Natural killer cell treated with Interleukin-12 subunit alpha and Interleukin-12 subunit beta and Interleukin-15 and Interleukin-18, amount 100 ng/mL, for 72 hours (primary cell): ENCODE measurements at regions not wholly inside any gene's neighbourhood (a gene's known extent, or its start where the extent isn't known, plus 50 kb on each side); places are given as distances from the start of the nearest gene placed in this dataset.

Experiments used
- ATAC-seq, 2 donors: fragments of 150-1000 bp; cut with Tn5 transposase in 1 of 2; sonication (Bioruptor Pico), chemical (Tn5 transposase) in 1 of 2; 2 replicates each; pipeline ENCODE4 v1.10.0; 2021
- DNase-seq: peaks from one replicate; pipeline ENCODE4 v3.0.0; 2022; ENCODE audit warnings: low spot score
- H3K27ac Mint-ChIP-seq, 2 donors: 1 replicate in 1 of 2; 2 replicates in 1 of 2; pipeline ENCODE4 v1.8.0; 2022; ENCODE audit warnings: mixed read lengths in 2 of 2, mild to moderate bottlenecking in 1 of 2, moderate library complexity in 1 of 2
- H3K27me3 Mint-ChIP-seq, 2 donors: 1 replicate in 1 of 2; 2 replicates in 1 of 2; pipeline ENCODE4 v1.8.0; 2022; ENCODE audit warnings: mixed read lengths in 2 of 2
- H3K36me3 Mint-ChIP-seq: one replicate; pipeline ENCODE4 v1.8.0; 2022; ENCODE audit warnings: mixed read lengths
- H3K4me1 Mint-ChIP-seq, 2 donors: 1 replicate in 1 of 2; 2 replicates in 1 of 2; pipeline ENCODE4 v1.8.0; 2022; ENCODE audit warnings: low read depth in 2 of 2, mixed read lengths in 2 of 2, mild to moderate bottlenecking in 1 of 2
- H3K4me3 Mint-ChIP-seq: one replicate; pipeline ENCODE4 v1.8.0; 2022; ENCODE audit warnings: mixed read lengths
- H3K9me3 Mint-ChIP-seq: 2 replicates; pipeline ENCODE4 v1.8.0; 2022; ENCODE audit warnings: mixed read lengths

- Mint-ChIP-seq H3K4me1 (peaks cover 0 to 9% of the 10 kb centered on the region in 2 donors), H3K4me3 (no peak overlapping the region), H3K27me3 (peaks cover 0 to 6% of the 10 kb centered on the region in 2 donors), H3K27ac (no peak overlapping the region), H3K9me3 (no peaks in the 10 kb centered on the region), H3K36me3 (no peaks in the 10 kb centered on the region)
- ATAC-seq, result no peak
- no peak for DNase-seq
Measured at GRCh38 chr1:39116860-39117728, 87.4 kb upstream of the MACF1 start.

GRCh38 chr1:39117899-39118450 is 86.5 kb upstream of the MACF1 start:
- no peaks in the 10 kb centered on the region for H3K36me3 Mint-ChIP-seq
- H3K4me1 Mint-ChIP-seq, result peaks cover 0 to 6% of the 10 kb centered on the region in 2 donors
- ATAC-seq (no peak), DNase-seq (no peak)
- no peaks in the 10 kb centered on the region for H3K9me3 Mint-ChIP-seq
- no peak overlapping the region for H3K4me3 Mint-ChIP-seq
- H3K27me3 Mint-ChIP-seq, result peaks cover 0 to 4% of the 10 kb centered on the region in 2 donors
- H3K27ac Mint-ChIP-seq, result no peak overlapping the region

- ATAC-seq (no peak), DNase-seq (no peak)
- Mint-ChIP-seq H3K36me3 (no peaks in the 10 kb centered on the region), H3K9me3 (no peaks in the 10 kb centered on the region), H3K4me1 (peaks cover 0 to 2% of the 10 kb centered on the region in 2 donors), H3K27ac (no peak overlapping the region), H3K4me3 (no peak overlapping the region), H3K27me3 (no peaks in the 10 kb centered on the region)
Measured at GRCh38 chr1:39122056-39122455, 82.4 kb upstream of the MACF1 start.

GRCh38 chr1:39124282-39124681 is 80.2 kb upstream of the MACF1 start:
- Mint-ChIP-seq H3K27ac (no peak overlapping the region), H3K27me3 (no peaks in the 10 kb centered on the region), H3K9me3 (no peaks in the 10 kb centered on the region), H3K36me3 (no peaks in the 10 kb centered on the region), H3K4me3 (no peak overlapping the region), H3K4me1 (peaks cover 0 to 2% of the 10 kb centered on the region in 2 donors)
- DNase-seq (no peak), ATAC-seq (no peak)

- H3K4me3 Mint-ChIP-seq, result no peak overlapping the region
- no peaks in the 10 kb centered on the region for H3K36me3 Mint-ChIP-seq
- no peaks in the 10 kb centered on the region for H3K9me3 Mint-ChIP-seq
- no peak overlapping the region for H3K27ac Mint-ChIP-seq
- ATAC-seq (no peak), DNase-seq (no peak)
- no peaks in the 10 kb centered on the region for H3K27me3 Mint-ChIP-seq
- H3K4me1 Mint-ChIP-seq, result peaks cover 0 to 3% of the 10 kb centered on the region in 2 donors
Measured at GRCh38 chr1:39127513-39127912, 77.0 kb upstream of the MACF1 start.

DNA sequence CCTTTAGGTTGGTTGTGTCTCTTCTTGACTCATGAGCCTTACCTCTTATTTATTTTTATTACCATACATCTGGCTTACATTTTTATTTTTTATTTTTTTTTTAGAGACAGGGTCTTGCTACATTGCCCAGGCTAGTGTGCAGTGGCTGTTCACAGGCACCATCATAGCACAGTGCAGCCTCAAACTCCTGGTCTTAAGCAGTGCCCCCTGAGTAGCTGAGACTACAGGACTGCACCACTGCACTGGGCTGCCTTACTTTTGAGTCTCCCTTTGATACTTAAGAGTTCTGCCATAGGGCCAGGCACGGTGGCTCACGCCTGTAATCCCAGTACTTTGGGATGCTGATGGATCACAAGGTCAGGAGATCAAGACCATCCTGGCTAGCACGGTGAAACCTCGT is 76.4 kb upstream of the MACF1 start:
- Mint-ChIP-seq H3K4me1 (peaks cover 0 to 3% of the 10 kb centered on the region in 2 donors), H3K9me3 (no peaks in the 10 kb centered on the region), H3K27me3 (no peaks in the 10 kb centered on the region), H3K27ac (no peak overlapping the region), H3K4me3 (no peak overlapping the region), H3K36me3 (no peaks in the 10 kb centered on the region)
- no peak for DNase-seq
- no peak for ATAC-seq

DNA sequence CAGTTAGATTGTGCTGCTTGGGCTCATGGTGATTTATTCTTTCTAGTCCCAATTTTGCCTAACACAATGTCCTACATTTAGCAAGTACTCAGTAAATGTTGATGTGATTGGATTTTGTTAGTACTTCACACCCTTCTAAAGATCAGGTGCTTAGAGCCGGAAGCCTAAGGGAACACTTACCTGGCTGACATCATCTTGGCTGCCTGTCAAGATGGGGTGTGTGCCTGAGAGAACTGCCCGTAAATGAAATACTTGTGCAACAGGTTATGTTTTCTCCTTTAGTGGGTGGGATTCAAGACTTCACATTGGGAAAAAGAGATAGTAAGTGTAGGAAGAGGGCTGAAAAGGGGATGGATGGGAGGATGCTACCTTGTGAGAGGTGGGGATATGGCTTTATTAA is 75.5 kb upstream of the MACF1 start:
- Mint-ChIP-seq H3K36me3 (no peaks in the 10 kb centered on the region), H3K4me3 (no peak overlapping the region), H3K27me3 (no peaks in the 10 kb centered on the region), H3K27ac (no peak overlapping the region), H3K9me3 (no peaks in the 10 kb centered on the region), H3K4me1 (peaks cover 0 to 3% of the 10 kb centered on the region in 2 donors)
- ATAC-seq, result no peak
- no peak for DNase-seq

- H3K36me3 Mint-ChIP-seq, result no peaks in the 10 kb centered on the region
- H3K4me1 Mint-ChIP-seq, result peaks cover 0 to 3% of the 10 kb centered on the region in 2 donors
- no peak overlapping the region for H3K27ac Mint-ChIP-seq
- DNase-seq (no peak), ATAC-seq (no peak)
- H3K27me3 Mint-ChIP-seq, result no peaks in the 10 kb centered on the region
- no peaks in the 10 kb centered on the region for H3K9me3 Mint-ChIP-seq
- no peak overlapping the region for H3K4me3 Mint-ChIP-seq
Measured at GRCh38 chr1:39129514-39129913, 75.0 kb upstream of the MACF1 start.

DNA sequence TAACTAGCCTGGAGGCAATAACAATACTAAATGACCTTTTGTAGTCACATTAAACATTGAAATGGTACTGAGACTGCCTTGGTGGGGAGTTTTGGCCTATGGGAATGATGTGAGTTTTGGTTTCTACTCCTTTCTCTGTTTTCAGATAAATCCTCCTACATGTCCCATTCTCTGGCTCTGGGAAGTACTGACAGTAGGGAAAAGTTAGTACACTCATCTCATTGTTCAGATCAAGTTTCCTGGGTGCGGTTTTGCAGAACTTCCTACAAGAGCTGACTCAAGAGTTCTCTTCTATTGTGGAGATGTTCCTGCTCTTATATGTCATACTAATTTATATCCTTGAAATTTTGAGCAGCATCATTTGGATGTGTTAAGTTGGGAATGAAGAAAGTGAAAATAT is 74.2 kb upstream of the MACF1 start:
- no peak for DNase-seq
- H3K9me3 Mint-ChIP-seq, result no peaks in the 10 kb centered on the region
- H3K4me1 Mint-ChIP-seq, result peaks cover 0 to 8% of the 10 kb centered on the region in 2 donors
- H3K27me3 Mint-ChIP-seq, result no peaks in the 10 kb centered on the region
- H3K4me3 Mint-ChIP-seq, result no peak overlapping the region
- no peak for ATAC-seq
- H3K36me3 Mint-ChIP-seq, result no peaks in the 10 kb centered on the region
- H3K27ac Mint-ChIP-seq, result no peak overlapping the region

DNA sequence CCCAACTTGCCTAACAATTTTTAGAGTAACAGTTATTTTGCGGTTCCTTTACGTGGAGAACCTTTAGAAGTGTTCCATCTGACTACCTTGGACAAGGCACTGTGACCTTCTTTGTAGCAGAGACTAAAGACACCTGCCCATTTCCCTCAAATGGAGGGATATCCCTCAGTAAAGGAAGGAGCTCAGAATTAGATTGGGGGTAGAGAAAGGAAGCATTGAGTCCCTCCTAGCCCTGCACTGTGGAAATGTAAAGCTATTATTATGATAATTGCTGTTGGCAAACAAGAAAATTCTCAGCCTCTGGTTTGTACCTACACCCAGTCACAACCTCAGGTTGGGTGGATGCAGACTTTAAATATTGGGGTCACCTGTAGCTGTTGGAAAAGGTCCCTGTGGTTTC is 72.6 kb upstream of the MACF1 start:
- ATAC-seq, result no peak
- Mint-ChIP-seq H3K4me3 (no peak overlapping the region), H3K4me1 (peaks cover 0 to 14% of the 10 kb centered on the region in 2 donors), H3K27me3 (no peaks in the 10 kb centered on the region), H3K36me3 (no peaks in the 10 kb centered on the region), H3K9me3 (no peaks in the 10 kb centered on the region), H3K27ac (no peak overlapping the region)
- no peak for DNase-seq

DNA sequence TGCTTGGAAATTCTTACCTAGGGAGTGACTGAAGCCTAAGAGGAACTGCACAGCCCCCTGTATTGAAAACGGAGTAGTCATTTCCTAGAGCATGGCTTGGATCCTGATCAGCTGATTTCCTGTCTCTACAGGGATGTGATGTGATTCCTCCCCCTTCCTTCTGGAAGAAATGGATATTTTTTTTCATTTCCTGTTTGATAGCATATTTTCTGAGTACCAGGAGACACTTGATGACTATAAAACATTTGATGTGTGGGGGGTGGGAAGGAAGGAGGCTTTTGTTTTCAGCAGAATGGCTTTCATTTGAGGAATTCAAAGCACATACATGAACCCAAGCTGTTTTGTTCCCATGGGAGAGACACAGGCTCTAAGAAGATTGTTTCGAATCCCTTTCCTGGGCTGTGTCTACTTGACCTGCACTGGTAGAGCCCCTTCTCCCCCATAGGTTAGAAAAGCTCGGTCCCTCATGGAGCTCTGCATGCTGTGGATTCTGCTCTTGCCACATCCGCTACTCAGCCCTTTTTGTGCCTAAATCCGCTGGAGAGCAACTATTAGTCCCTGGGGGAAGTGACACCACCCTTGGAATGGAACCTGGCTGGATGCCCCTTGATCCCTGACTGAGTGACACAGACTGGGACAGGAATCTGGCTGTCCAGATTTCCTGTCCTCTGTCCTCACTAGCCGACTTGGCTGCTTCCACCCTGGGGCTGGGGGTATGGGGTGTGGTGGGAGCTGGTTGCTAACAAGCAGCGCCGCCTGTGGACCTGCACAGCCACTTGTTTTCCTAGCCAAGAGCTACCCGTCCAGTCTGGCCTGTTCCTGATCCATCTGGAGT is 71.8 kb upstream of the MACF1 start:
- Mint-ChIP-seq H3K27me3 (no peaks in the 10 kb centered on the region), H3K4me1 (peaks cover 0 to 14% of the 10 kb centered on the region in 2 donors), H3K27ac (no peak overlapping the region), H3K4me3 (no peak overlapping the region), H3K9me3 (no peaks in the 10 kb centered on the region), H3K36me3 (no peaks in the 10 kb centered on the region)
- ATAC-seq, result no peak
- no peak for DNase-seq

GRCh38 chr1:39133340-39133684 is 71.2 kb upstream of the MACF1 start:
- ATAC-seq, result no peak
- no peak overlapping the region for H3K27ac Mint-ChIP-seq
- H3K36me3 Mint-ChIP-seq, result no peaks in the 10 kb centered on the region
- peaks cover 0 to 14% of the 10 kb centered on the region in 2 donors for H3K4me1 Mint-ChIP-seq
- no peaks in the 10 kb centered on the region for H3K27me3 Mint-ChIP-seq
- no peak for DNase-seq
- H3K9me3 Mint-ChIP-seq, result no peaks in the 10 kb centered on the region
- H3K4me3 Mint-ChIP-seq, result no peak overlapping the region

- H3K4me1 Mint-ChIP-seq, result peaks cover 0 to 11% of the 10 kb centered on the region in 2 donors
- no peak for DNase-seq
- no peaks in the 10 kb centered on the region for H3K27me3 Mint-ChIP-seq
- H3K36me3 Mint-ChIP-seq, result no peaks in the 10 kb centered on the region
- no peak for ATAC-seq
- no peaks in the 10 kb centered on the region for H3K9me3 Mint-ChIP-seq
- H3K4me3 Mint-ChIP-seq, result no peak overlapping the region
- H3K27ac Mint-ChIP-seq, result no peak overlapping the region
Measured at GRCh38 chr1:39134768-39135333, 69.6 kb upstream of the MACF1 start.

- H3K36me3 Mint-ChIP-seq, result no peaks in the 10 kb centered on the region
- no peaks in the 10 kb centered on the region for H3K9me3 Mint-ChIP-seq
- no peak for DNase-seq
- H3K4me1 Mint-ChIP-seq, result peaks cover 0 to 11% of the 10 kb centered on the region in 2 donors
- no peak overlapping the region for H3K4me3 Mint-ChIP-seq
- no peaks in the 10 kb centered on the region for H3K27me3 Mint-ChIP-seq
- H3K27ac Mint-ChIP-seq, result no peak overlapping the region
- no peak for ATAC-seq
Measured at GRCh38 chr1:39136638-39137037, 67.9 kb upstream of the MACF1 start.
